ENCODE measurements at regions not wholly inside any gene's neighbourhood (a gene's known extent, or its start where the extent isn't known, plus 50 kb on each side); places are given as distances from the start of the nearest gene placed in this dataset.

GRCh38 chr9:105861972-105862371, 167.6 kb downstream of the TMEM38B start:
- DNase-seq, result no peak

DNA sequence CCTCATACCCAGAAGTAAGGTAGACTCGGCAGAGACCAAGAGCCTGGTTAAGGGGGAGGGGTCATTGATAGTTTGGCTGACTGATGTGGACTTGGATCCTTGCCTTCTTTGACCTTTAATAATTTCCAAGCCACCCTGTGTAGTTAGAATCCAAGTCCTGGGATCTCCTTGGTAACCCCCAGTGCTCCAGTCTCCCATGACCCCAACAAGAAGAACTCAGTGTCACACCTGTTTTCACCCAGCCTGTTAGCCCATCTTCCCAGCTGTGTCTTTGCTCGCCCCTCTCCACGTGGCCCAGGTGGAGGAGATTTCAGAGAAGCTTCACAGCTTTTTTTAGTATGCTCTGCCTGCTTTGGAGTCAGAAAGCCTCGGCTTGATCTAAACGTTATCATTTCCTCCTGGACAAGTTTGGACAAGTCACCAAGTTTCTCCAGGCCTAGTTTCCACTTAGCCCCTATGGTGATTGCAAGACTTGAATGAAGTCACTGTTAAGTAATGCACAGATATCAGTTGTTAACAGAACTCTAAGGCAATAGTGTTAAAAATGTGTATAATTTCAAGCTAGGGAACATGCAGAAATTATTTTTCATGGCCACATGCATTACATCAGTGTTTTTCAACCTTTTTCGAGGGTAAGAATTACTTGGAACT, 170.0 kb downstream of the TMEM38B start:
- no peak for DNase-seq

DNA sequence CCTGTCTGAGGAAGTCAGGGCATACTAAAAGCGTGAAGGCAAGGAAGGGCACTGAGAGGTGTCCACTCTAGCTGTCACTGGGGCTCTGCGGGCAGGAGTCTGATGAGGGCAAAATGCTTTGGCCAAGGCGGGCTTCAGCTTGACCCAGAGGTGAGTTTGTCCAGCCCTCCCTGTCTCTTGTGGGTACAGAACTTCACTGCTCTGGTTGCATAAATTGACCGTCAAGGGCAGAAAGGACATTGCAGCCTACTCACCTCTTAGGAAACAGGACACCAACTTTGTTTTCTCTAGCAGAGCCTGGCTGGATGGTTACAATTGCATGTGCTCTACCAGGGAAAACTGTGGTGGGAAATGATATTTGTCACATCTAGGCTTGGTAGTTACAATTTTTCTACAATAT, 170.9 kb downstream of the TMEM38B start:
- no peak for DNase-seq

DNA sequence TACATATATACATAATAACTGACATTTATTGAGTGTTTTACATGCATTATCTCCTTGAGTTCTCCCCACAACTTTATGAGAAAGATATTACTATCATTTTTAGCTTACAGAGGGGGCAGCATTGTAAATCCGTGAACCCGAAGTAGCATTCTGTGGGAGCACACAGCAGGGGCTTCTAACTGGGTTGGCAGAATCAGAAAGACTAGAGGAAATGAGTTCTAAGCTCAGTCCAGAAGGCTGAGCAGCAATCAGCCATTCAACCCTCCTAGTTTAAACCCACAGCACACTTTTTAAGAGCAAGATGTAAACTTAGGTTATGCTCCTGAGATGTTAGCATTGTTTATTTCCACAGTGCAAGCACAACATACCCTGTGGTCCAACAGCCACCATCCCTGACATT, 177.2 kb downstream of the TMEM38B start:
- no peak for DNase-seq

- no peak for DNase-seq
Observed at GRCh38 chr9:105873801-105874200, 179.5 kb downstream of the TMEM38B start.

- DNase-seq, result no peak
Observed at GRCh38 chr9:105877721-105878120, 183.4 kb downstream of the TMEM38B start.

DNA sequence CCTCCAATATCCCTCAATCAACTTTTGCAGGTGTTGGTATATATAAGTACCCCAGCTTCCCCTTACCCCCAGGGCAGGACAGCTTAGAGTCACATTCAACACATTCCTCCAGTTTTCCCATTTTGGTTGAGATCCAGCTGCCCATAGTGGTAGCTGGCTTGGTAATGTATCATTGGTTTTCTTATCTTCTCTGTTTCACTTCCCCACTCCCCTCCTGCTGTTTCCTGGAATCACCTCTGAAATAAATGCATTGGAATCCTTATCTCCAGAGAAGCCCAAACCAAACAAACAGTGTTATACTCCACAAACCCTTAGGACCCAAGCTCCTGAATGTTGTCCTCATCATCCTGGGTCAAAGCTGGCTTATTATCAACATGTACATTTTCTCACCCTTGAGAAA, 184.8 kb downstream of the TMEM38B start:
- no peak for DNase-seq

GRCh38 chr9:105880517-105880916, 186.2 kb downstream of the TMEM38B start:
- DNase-seq, result no peak

GRCh38 chr9:105881021-105881420, 186.7 kb downstream of the TMEM38B start:
- no peak for DNase-seq

DNA sequence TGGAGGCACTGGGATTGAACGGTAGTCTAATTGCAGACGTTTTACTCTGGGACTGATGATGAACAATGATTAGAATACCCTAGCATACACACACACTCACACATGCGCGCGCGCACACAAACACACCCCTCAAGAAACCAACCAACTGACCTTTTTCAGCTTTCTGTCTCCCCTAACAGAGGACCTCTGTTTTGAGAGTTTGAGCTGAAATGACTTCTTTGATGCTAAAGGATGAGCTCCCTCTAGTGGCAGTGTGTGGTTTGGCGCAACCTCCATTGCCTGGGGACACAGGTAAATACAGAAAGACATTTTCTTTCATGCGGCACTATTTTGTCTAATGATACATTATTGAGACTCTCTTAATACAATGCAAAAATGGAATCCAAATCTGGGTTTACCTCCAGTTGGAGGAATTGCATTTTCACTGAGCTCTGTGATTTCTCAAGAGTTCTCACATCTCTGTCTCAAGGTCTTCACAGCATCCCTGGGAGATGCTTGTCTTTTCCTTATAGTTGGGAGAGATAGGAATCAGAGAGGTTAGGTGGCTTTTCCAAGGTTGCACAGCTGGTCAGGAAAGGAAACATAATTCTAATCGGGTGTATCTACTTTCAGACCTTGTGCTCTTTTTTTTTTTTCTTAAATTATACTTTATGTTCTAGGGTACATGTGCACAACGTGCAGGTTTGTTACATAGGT, 187.5 kb downstream of the TMEM38B start:
- DNase-seq, result peak; percentile 53

- DNase-seq, result no peak
Observed at GRCh38 chr9:105883847-105884246, 189.5 kb downstream of the TMEM38B start.

DNA sequence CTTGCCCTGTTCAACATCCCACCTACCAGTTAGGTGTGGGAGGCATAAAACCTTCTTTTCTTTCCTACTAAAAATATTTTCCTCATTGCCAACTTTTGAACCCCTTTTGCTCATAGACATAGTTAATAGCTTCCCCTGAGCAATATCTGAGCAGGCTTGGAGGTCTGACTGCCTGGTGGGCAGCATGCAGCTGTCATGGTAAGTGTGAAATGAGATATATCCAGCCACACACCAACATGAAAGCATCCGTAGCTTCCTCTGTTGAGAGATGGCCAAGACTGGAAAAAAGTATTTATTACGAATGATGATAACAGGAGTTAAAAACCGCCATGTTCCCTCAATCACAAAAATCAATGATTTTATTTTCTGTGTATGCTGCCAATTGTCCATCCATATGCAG, 190.1 kb downstream of the TMEM38B start:
- no peak for DNase-seq

- DNase-seq, result no peak
Observed at GRCh38 chr9:105886136-105886535, 191.8 kb downstream of the TMEM38B start.

DNA sequence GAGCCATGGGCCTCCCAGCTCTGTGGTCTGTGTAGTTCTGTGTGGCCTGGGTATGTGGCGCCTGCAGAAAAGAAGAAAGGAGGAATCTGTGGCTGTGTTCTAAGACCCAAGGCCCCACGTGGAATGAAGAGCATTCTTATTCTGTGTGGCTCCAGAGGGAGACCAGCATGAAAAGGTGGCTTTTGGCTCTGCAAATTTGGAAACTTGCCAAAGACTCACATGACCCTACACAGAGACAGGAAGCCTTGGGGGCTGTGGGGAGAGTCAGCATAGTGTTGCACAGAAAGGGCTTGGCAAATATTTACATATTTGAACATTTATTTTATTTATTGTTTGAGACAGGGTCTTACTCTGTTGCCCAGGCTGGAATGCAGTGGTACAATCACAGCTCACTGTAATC, 193.3 kb downstream of the TMEM38B start:
- DNase-seq, result no peak

- no peak for DNase-seq
Observed at GRCh38 chr9:105890046-105890822, 195.9 kb downstream of the TMEM38B start.

DNA sequence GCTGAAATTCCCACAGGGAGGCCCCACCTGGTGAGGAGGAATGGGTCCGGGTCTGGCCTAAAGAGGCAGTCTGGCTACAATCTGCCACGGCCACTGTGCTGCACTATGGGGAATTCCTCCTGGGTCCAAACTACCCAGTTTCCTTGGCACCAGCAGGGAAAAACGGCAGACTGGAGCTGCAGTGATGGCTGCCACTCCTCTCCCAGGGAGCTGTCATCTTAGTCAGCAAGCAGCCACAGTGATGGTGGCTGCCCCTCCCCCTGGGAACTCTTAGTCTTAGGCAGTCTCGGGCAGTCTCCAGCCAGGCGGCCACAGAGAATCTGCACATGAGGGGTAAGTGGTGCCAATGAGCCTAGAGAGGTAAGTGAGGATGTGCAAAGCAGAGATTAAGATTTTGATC, 205.8 kb downstream of the TMEM38B start:
- no peak for DNase-seq

DNA sequence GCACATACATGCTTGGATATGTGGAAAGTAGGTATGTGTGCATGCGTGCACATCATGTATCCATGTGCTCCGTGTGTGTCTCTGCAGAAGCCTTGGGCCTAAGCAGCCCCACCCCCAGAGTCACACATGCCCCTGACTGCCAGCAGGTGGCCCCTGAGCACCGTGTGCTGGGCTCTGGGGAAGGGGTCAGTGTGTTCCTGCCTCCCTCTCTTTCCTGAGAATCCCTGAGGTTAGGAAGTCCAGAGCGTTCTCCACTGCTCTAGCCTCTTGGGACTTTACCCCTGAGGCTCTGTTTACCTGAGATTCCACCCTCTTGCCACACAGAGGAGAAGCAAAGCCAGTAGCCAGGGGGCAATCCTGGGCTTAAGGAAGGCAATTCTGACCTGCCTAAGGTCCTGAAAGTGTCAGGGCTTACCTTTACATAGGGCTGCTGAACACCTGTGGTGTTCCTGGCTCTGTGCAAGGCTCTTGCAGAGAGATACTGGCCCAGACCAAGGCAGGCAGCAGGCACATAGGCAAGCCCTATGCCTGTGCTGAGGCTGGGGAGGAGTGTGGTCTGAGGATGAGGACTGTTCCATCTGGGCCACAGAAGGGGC, 207.3 kb downstream of the TMEM38B start:
- no peak for DNase-seq

GRCh38 chr9:105908069-105908468, 213.7 kb downstream of the TMEM38B start:
- DNase-seq, result no peak

GRCh38 chr9:105911104-105911911, 217.0 kb downstream of the TMEM38B start:
- no peak for DNase-seq

GRCh38 chr9:105912157-105912862, 218.0 kb downstream of the TMEM38B start:
- DNase-seq, result no peak

DNA sequence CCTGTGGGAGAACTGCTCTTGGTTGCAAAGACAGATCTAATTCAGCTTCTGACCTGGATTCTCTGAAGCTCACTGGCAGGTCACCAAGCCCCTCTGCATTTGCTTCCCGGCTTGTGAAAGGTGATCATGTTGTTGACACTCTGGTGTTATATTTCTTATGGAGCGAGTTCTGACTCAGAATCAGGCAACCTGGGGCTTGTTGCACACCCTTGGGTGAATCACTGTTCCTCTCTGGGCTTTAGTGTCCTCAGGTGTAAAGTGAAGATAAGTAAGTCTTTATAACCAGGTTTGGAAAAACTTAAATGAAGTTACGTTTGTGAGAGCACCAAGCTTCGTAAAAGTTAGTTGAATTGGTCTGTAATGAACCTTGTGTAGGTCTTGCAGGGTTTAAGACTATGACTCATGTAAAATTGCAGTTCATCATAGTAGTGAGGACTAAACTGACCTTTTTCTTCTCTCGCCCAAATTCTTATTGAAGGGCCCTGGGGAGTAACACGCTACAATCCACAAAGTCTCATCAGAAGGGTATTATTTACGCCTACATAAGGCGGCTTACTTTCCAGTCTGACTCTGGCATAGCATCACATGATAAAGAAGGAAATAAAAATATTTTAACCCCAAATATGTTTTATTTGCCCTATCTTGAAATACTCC, 218.6 kb downstream of the TMEM38B start:
- DNase-seq, result no peak
